HG02642 (cell line): ENCODE measurements at regions not wholly inside any gene's neighbourhood (a gene's known extent, or its start where the extent isn't known, plus 50 kb on each side); places are given as distances from the start of the nearest gene placed in this dataset.

ENCODE experiments used
- ATAC-seq: cut with Tn5 transposase; IDR thresholded peaks from one replicate; pipeline ENCODE4 v1.9.1; 2021; ENCODE audit warnings: mild to moderate bottlenecking; ENCODE audit not compliant: unreplicated experiment, poor library complexity

- no peak for ATAC-seq
These were observed 225.5 kb upstream of the GALNT5 start for GRCh38 chr2:157032017-157032416.

DNA sequence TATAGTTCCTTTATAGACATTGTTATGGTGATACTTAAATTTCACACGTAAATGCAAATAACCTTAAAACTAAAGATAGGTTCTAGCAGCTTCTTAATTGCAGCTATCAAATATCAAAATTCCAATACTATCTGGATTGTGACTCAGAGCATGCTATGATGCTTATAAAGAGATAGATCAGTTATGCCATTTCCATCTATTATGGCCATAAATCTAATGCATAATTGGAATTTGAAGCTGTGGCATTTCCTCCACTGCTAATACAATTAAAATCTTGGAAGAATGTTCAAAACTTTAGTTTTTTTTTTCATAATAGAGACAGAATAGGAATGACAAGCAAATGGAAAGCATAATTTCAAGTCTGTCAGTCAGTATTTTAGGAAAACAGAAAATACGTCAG is 220.8 kb upstream of the GALNT5 start:
- ATAC-seq, result no peak

DNA sequence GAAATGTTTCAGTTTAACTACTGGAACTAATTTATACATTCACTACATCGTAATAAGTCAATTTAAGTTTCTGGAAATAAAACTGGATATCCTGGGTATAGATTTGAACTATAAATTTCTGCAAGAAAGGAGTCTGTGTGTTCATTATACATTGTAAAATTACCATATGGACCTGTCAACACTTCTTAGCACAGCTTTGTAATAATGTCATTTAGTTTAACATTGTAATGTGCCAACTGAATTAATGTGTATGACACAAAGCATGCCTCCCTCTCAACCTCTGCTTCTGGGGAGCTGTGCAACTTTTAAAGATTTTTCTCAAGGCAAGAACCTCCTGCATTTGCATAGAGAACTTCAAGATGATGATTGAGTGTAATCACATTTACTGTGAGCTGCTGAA is 213.7 kb upstream of the GALNT5 start:
- no peak for ATAC-seq

DNA sequence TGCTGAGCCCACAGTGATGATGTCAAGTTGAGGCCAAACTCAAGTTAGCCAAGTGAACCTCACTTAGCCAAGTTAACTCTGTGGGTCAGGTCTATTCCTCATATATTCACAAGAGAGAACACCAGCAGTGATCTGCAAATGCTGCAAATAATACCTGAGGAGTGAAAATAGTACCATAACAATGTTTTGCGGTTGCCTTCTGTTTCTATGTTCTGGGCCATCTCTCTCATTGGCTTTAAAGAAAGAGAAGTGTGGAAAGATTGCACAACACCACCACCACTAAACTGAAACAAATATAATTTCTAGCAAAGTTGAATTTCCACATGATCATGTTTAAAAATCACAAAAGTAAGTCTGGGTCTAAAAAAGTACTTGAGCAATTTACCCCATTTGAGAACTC is 211.1 kb upstream of the GALNT5 start:
- ATAC-seq, result no peak

- ATAC-seq, result no peak
These were observed 204.8 kb upstream of the GALNT5 start for GRCh38 chr2:157052685-157053224.

GRCh38 chr2:157053876-157054275 is 203.6 kb upstream of the GALNT5 start:
- no peak for ATAC-seq

DNA sequence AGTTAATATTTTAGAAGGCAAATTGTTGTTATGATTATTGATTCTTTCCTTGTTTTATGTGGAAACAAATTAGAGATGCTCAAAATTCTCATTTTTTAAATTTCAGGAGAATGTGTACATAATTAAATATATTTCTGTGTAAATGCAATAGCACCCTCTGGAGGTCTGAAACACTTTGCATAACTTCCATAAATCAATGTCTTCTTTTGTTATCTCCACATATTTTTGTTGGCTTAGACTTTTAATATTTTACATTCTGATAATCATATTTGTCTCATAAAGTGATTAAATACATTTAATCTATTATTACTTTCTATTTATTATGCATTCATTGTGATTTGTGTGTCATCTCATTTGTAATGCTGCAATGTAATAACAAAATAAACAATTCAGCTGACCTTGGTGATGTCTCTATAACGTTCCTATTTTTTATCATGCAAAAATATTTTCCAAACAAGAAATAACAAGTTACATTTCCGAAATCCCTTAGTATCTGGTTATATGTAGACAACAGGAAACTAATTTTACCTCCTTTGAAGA is 201.8 kb upstream of the GALNT5 start:
- no peak for ATAC-seq

- ATAC-seq, result no peak
These were observed 201.3 kb upstream of the GALNT5 start for GRCh38 chr2:157056200-157056676.

DNA sequence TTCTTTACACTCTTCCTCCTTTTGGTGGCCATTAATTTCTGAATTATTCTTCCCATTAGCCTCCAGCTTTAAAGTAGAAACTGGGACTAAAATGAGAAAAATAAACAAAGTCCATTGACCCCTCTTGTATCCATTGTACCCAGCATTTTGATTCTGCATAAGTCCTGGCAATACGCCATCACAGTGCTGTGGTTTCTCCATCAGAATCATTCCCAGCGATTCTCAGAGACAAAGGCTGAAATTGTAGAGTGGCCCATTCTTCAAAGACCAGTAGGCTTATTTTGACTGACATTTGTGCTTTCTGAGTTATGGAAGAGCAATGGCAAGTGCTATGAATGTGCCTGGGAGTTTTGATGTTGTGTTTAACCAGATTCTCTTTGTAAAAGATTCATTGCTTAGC is 199.3 kb upstream of the GALNT5 start:
- no peak for ATAC-seq

DNA sequence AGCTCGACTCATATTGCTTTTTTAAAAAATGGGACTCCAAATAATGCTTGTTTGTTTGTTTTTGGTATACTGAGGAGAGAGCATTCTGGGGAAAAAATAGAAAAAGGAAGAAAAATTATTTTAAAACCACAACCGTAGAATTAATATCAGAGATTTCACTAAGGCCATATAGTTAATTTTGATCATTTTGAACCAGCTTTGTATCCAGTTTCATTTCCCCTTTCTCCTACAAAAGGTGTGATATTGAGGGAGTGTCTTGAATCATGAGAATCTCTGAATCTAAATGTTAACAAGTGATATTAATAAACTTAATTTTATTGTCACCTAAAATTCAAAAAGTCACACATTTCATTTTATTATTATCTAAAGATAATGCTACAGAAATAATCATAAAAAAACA is 198.5 kb upstream of the GALNT5 start:
- no peak for ATAC-seq

- ATAC-seq, result peak; percentile 95
These were observed 195.7 kb upstream of the GALNT5 start for GRCh38 chr2:157061799-157062198.

- ATAC-seq, result no peak
These were observed 189.9 kb upstream of the GALNT5 start for GRCh38 chr2:157067562-157067961.

- no peak for ATAC-seq
These were observed 189.3 kb upstream of the GALNT5 start for GRCh38 chr2:157068237-157068636.

DNA sequence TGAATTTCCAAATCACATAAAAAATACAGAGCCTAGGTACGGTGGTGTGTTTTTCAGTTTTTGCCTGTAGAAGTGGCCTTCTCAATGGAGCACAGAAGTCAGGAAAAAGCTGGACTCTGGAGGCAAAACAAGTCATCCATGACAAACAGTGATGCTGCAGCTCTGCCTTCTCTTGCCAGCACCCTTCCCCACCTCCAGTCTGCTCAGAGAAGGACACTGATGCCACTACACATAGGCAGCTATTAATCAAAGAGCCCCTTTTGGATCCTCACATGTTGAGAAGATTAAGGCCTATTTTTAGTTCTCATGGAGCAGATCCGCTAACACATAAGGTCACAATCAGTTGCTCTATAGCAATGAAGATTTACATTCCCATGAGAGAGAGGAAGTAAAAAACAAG is 181.6 kb upstream of the GALNT5 start:
- ATAC-seq, result no peak

DNA sequence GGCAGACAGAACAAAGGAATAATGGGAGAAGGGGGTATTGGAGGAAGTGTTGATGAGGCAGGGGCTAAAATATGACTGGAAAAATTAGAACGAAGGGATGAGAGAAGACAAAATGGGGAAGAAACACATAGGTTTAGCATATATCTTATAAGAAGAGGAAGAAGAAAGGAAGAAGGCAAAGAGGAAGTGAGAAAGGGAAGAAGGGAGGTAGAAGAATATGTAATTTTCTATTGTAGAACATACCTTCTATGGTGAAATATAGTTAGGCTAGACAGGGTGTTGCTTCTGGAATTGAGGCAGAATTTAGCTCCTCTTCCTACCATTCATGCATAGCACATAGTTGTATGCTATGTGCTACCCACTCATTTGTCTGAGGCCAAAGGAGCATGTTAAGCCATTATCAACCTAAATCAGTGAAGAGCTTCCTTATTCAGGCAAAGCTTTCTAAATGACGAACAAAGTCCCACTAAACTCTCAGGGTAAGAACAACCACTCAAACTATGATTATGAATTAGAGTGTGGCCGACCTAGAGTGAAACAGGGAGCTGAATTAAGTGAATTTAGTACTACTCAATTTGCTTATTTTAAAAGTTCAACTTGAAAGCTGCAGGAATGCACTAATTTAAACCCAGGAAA is 180.9 kb upstream of the GALNT5 start:
- ATAC-seq, result peak; percentile 57

DNA sequence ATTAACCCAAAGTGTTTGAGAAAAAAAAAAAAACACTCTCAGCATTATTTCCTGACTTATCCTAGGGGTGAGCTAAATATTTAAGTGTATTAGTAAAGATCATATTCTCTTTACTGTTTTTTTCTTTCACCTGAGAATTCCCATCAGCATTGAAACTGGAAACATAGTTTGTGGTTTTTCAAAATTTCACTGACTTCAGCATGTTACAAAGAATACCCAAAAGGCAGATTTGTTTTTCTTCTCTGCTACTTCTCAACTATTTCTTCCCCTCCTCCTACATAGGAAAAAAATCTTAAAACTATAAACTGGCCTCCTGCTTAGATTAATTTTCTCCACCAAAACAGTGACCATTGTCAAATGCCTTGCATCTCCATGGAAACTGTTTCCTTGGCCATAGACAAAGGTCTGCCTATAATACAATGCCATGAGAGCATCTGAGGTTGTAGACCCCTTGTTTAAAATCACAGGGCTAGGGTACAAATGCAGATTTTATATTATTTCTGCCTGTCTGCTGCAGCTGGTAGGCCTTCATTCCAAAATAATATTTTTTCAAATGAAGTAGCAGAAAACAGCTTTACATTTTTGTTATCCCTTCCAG is 179.7 kb upstream of the GALNT5 start:
- no peak for ATAC-seq

DNA sequence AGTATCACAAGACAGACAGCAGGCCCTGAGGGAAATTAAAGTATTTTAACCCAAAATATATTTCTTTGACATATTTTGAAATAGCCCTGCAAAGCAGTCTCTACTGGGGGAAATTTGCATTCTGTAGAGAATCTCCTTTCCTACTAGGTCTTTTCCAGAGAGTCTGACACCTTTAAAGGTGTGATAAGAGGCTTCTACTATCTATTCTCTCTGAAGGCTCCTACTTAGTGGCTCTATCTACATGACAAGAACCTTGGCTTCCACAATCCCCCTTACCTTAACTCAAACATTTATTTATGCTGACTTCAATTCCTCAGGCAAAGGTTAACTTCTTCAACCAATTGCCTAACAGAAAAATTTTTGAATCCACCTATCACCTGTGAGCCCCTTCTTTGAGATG is 174.6 kb upstream of the GALNT5 start:
- ATAC-seq, result no peak

DNA sequence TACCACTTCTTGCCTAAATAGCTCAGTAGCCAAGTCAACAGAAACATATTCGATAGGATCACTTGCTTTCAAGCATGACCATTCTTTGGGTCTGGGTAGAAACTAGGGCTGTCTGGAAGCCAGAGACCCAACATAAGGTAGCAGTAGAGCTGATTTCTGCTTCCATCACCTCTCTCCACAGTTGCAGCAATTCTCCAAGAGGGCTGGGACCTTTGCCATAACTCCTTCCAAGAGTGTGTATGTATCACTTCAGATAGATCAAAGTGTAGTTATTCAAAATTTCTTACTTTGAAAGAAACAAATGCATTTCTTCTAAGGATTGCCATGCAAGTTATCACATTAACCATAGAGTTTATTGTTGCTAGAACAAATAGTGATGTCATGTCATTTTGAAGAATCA is 172.0 kb upstream of the GALNT5 start:
- no peak for ATAC-seq

DNA sequence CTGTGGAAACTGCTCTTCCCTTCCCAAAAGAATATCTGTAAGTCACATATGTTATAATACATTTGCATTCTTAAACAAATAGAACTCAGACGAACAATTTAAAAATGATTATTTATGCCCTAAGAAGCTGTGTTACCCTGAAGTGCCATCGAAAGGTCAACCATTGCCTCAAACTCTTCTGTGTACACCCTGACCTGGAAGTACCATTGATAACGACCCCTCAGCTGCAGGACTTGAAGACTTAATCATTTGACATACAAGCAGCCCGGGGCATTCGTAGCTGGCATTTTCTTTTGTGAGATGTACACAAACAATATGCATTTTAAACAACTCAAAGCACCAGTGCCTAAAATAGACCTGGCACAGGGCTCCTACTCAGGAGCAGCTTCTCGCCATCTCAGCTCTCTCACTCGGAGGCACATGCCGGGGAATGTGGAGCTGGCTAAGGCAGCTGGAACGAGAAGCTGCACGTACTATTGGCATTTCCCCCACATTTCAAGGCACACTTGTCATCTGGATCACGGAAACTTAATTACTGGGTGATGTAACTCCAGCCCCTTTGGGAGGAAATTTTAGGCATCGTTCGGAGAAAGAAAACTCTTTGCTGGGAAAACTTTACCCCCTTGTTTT is 170.0 kb upstream of the GALNT5 start:
- ATAC-seq, result no peak

- no peak for ATAC-seq
These were observed 163.8 kb upstream of the GALNT5 start for GRCh38 chr2:157093666-157094065.

GRCh38 chr2:157105372-157105771 is 152.1 kb upstream of the GALNT5 start:
- ATAC-seq, result no peak
